Suppressor macrophage treated with lipopolysaccharide for 1 hour (primary cell): ENCODE measurements at regions not wholly inside any gene's neighbourhood (a gene's known extent, or its start where the extent isn't known, plus 50 kb on each side); places are given as distances from the start of the nearest gene placed in this dataset.
"Not testable (repeated sequence)": the region's sequence is repeated elsewhere in the genome, so short reads cannot be mapped to it uniquely, and the experiment has no call there.

Source experiments
- DNase-seq, 3 donors: peaks; one replicate each; pipeline ENCODE4 v3.0.0-alpha.2; 2020 to 2022

GRCh38 chr7:80018941-80019808 lies 115.5 kb upstream of the GNAI1 start:
- DNase-seq = peak; percentile 46 to 64 (median 63)

- no peak for DNase-seq
These were observed 117.4 kb upstream of the GNAI1 start for GRCh38 chr7:80017101-80017698.

- DNase-seq = peak; percentile 16 to 50 (median 27)
These were observed 120.1 kb upstream of the GNAI1 start for GRCh38 chr7:80014511-80014910.

- no peak for DNase-seq
These were observed 126.6 kb upstream of the GNAI1 start for GRCh38 chr7:80008039-80008438.

- DNase-seq = no peak
These were observed 131.8 kb upstream of the GNAI1 start for GRCh38 chr7:80002865-80003264.

GRCh38 chr7:79998363-79998762 lies 136.3 kb upstream of the GNAI1 start:
- DNase-seq = no peak

- DNase-seq = no peak
These were observed 137.3 kb upstream of the GNAI1 start for GRCh38 chr7:79997345-79997744.

- not testable (repeated sequence) for DNase-seq
These were observed 138.9 kb upstream of the GNAI1 start for GRCh38 chr7:79995741-79996140.

- no peak for DNase-seq
These were observed 146.0 kb upstream of the GNAI1 start for GRCh38 chr7:79988653-79989052.

GRCh38 chr7:79984210-79984609 lies 150.4 kb upstream of the GNAI1 start:
- no peak for DNase-seq

- DNase-seq = no peak
These were observed 152.4 kb upstream of the GNAI1 start for GRCh38 chr7:79982141-79982770.

- DNase-seq = no peak
These were observed 154.3 kb upstream of the GNAI1 start for GRCh38 chr7:79980376-79980775.

- DNase-seq = no peak
These were observed 155.2 kb upstream of the GNAI1 start for GRCh38 chr7:79979437-79979836.

GRCh38 chr7:79977481-79977880 lies 157.2 kb upstream of the GNAI1 start:
- no peak for DNase-seq

- not testable (repeated sequence) for DNase-seq
These were observed 158.0 kb upstream of the GNAI1 start for GRCh38 chr7:79976711-79977020.

GRCh38 chr7:79975986-79976710 lies 158.5 kb upstream of the GNAI1 start:
- DNase-seq = not testable (repeated sequence)

- DNase-seq = no peak
These were observed 161.2 kb upstream of the GNAI1 start for GRCh38 chr7:79973455-79973854.

GRCh38 chr7:79971058-79971457 lies 163.6 kb upstream of the GNAI1 start:
- DNase-seq = no peak

GRCh38 chr7:79968894-79969293 lies 165.7 kb upstream of the GNAI1 start:
- DNase-seq = no peak

- DNase-seq = no peak
These were observed 166.5 kb upstream of the GNAI1 start for GRCh38 chr7:79968077-79968648.

- DNase-seq = no peak
These were observed 168.7 kb upstream of the GNAI1 start for GRCh38 chr7:79965946-79966345.

GRCh38 chr7:79964463-79964862 lies 170.2 kb upstream of the GNAI1 start:
- DNase-seq = no peak

- DNase-seq = no peak
These were observed 181.5 kb upstream of the GNAI1 start for GRCh38 chr7:79953130-79953529.
